ENCODE measurements at regions not wholly inside any gene's neighbourhood (a gene's known extent, or its start where the extent isn't known, plus 50 kb on each side); places are given as distances from the start of the nearest gene placed in this dataset.
"Not testable (repeated sequence)": the region's sequence is repeated elsewhere in the genome, so short reads cannot be mapped to it uniquely, and the experiment has no call there.

DNA sequence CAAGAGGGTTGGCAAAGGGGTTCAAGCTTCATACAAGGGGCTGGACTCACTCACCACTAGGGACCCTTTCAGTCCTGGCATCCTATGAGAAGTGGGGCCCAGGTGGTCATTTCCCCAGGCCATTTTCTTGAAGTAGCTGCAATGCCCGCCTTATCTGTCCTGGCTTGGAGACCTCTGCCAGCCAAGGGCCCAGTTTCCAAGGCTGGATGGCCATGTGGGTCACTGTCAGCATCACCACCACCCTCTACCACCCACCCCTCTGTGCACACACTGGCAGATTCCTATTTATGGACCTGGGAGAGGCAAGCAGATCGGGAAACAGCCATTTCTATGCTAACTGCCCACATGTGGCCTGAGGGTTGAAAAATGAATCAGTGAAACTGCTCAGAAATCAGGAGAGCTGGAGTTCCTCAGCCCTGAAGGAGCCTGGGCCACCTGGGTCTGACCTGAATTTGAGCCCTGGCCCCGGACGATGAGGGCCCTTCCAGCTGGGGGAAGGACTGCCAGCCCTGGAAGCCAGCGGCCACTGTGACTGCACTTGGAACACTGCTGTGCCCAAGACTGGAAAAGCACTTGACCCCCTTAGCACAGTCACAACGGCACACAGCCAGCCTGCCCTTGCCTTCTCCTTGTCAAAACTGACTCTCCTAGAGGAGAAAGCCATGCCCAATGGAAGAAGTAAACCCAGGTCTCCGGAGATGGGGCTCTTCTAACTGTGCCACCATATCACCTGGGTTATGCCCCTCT, 442.2 kb downstream of the BUD13 start:
- TF ChIP-seq, protein P1, sequence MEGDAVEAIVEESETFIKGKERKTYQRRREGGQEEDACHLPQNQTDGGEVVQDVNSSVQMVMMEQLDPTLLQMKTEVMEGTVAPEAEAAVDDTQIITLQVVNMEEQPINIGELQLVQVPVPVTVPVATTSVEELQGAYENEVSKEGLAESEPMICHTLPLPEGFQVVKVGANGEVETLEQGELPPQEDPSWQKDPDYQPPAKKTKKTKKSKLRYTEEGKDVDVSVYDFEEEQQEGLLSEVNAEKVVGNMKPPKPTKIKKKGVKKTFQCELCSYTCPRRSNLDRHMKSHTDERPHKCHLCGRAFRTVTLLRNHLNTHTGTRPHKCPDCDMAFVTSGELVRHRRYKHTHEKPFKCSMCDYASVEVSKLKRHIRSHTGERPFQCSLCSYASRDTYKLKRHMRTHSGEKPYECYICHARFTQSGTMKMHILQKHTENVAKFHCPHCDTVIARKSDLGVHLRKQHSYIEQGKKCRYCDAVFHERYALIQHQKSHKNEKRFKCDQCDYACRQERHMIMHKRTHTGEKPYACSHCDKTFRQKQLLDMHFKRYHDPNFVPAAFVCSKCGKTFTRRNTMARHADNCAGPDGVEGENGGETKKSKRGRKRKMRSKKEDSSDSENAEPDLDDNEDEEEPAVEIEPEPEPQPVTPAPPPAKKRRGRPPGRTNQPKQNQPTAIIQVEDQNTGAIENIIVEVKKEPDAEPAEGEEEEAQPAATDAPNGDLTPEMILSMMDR (IDR thresholded peaks at IDR 0.05; ENCODE audit: borderline replicate concordance, control extremely low read depth, extremely low read depth, insufficient read depth, missing control alignments), result no peak
- in situ Hi-C loops (cut with MboI; ENCODE audit: low sequenced_read_pairs, unreplicated experiment), result no loop called here

DNA sequence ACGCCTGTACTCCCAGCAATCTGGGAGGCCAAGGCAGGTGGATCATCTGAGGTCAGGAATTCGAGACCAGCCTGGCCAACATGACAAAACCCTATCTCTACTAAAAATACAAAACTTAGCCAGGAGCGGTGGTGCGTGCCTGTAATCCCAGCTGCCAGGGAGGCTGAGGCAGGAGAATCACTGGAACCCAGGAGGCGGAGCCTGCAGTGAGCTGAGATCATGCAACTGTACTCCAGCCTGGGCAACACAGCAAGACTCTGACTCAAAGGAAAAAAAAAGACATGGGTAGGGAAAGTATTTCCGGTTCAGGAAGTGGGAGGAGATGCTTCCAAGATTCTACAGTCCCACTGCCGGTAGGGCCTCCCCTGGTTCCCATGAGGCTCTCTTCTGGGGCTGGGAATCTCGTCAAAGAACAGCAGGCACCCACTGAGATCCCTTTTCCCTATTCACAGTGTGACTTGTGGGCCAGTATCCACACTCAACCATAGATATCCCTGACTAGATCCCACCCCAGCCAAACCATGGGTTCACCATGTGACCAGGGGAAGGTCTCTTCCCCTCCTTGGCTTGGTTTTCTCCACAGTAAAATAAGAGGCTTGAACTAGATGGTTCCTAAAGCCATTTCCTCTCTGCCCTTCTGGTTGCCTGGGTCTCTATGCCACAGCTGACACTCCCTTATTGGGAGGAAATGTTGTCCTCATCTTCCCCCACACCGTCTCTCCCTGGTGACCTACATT, 443.3 kb downstream of the BUD13 start:
- in situ Hi-C loops (cut with MboI; ENCODE audit: low sequenced_read_pairs, unreplicated experiment), result no loop called here
- TF ChIP-seq, protein P1 (IDR thresholded peaks at IDR 0.05; ENCODE audit: borderline replicate concordance, control extremely low read depth, extremely low read depth, insufficient read depth, missing control alignments), result no peak
- DNase-seq (ENCODE audit: low spot score), result no peak

More for the DNA sequence above, 442.2 kb downstream of the BUD13 start:
- DNase-seq (ENCODE audit: low spot score), result no peak

DNA sequence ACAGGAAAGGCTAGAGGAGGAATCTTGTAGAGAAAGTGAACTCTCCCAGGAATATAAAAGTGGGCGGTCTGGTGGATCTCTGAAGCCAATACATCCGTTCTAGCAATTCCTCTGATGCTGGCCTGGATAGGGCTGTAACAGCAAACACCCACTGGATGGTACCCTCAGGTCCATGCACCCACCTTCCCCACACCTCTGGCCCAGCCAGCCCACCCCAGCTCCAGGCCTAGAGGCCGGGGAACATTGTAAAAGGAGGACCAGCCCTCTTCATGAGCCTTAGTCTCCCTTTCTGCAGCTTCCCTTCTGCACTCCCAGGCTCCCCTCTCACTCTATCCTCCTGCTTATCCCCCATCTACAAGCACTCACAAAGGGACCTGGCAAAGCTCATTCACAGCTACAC, 443.9 kb downstream of the BUD13 start:
- DNase-seq (ENCODE audit: low spot score), result no peak
- in situ Hi-C loops (cut with MboI; ENCODE audit: low sequenced_read_pairs, unreplicated experiment), result no loop called here
- TF ChIP-seq, protein P1 (IDR thresholded peaks at IDR 0.05; ENCODE audit: borderline replicate concordance, control extremely low read depth, extremely low read depth, insufficient read depth, missing control alignments), result no peak

DNA sequence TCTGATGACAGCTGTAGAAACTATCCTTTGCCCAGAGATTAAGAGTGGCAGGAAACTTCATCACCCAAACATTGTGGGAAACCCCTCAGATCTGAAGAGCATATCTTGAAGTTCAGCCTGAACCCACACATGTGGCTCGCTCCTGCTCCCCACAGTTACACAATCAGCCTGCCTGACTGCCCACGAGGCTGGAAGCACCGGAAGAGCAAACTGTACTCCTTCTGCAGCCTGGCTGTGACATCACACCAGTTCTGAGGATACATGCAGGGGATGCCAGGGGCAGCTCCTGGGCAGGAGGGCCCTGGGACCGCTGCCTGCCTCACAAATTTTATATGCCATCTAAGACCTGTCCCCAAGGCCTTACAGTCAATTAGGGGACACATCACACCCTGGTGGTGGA, 444.4 kb downstream of the BUD13 start:
- TF ChIP-seq, protein P1 (IDR thresholded peaks at IDR 0.05; ENCODE audit: borderline replicate concordance, control extremely low read depth, extremely low read depth, insufficient read depth, missing control alignments), result no peak
- in situ Hi-C loops (cut with MboI; ENCODE audit: low sequenced_read_pairs, unreplicated experiment), result no loop called here
- no peak for DNase-seq (ENCODE audit: low spot score)

DNA sequence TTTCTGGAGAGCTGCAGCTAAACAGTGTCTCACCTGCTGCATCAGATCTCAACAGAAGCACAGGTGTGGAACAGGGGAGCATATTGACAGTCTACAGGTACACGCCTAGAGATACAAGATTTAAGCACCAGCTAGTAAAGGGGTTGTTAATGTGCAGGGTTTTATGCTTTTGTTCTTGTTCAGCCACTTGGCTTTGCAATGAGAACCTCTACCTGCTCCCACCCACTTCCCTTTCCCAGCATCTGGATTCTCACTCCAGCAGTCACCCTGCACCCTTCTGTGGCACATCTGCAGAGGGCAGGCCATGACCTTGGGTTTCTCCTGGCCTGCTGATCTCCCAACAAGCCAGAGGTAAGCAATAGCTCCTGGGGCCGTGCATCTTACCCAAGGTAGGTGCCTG, 446.6 kb downstream of the BUD13 start:
- in situ Hi-C loops (cut with MboI; ENCODE audit: low sequenced_read_pairs, unreplicated experiment), result no loop called here
- no peak for DNase-seq (ENCODE audit: low spot score)
- TF ChIP-seq, protein P1 (IDR thresholded peaks at IDR 0.05; ENCODE audit: borderline replicate concordance, control extremely low read depth, extremely low read depth, insufficient read depth, missing control alignments), result no peak

DNA sequence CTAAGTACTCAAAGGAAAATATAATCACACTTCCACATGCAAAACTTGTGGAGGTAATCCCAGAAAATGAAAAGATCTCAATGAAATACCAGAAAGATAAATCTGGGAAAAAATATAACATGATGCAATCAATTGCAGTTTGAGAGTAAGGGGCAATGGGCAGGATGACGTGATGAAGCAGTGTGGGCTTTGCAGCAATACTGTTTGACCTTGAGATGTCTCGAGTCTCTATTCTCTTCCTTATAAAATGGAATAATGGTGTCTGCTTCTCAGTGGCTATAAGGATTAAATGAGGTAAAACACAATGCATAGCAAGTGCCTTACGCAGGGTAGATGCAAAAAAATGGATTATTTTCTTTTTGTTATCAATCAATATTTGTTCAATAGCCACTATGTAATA, 447.5 kb downstream of the BUD13 start:
- in situ Hi-C loops (cut with MboI; ENCODE audit: low sequenced_read_pairs, unreplicated experiment), result no loop called here
- TF ChIP-seq, protein P1 (IDR thresholded peaks at IDR 0.05; ENCODE audit: borderline replicate concordance, control extremely low read depth, extremely low read depth, insufficient read depth, missing control alignments), result no peak
- DNase-seq (ENCODE audit: low spot score), result no peak

DNA sequence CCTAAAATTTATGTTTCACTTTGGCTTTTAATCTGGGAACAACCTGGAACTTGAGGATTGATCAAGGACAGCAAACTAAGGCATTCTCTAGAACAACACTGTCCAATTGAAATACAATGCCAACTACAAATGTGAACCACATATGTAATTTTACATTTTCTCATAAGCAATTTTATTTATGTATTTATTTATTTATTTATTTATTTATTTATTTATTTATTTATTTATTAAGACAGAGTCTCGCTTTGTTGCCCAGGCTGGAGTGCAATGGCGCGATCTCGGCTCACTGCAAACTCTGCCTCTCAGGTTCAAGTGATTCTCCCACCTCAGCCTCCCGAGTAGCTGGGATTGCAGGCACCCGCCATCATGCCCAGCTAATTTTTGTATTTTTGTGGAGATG, 448.7 kb downstream of the BUD13 start:
- in situ Hi-C loops (cut with MboI; ENCODE audit: low sequenced_read_pairs, unreplicated experiment); DNase-seq (ENCODE audit: low spot score): not testable (repeated sequence)

All from GM13976 (cell line).